NCI-H2171 treated with DMSO at 0.1 percent for 48 hours (cell line): ENCODE measurements at regions not wholly inside any gene's neighbourhood (a gene's known extent, or its start where the extent isn't known, plus 50 kb on each side); places are given as distances from the start of the nearest gene placed in this dataset.
"Not testable (repeated sequence)": the region's sequence is repeated elsewhere in the genome, so short reads cannot be mapped to it uniquely, and the experiment has no call there.

Source experiments
- DNase-seq: peaks from one replicate; lab custom pipeline; 2025; lab: John Stamatoyannopoulos, UW

GRCh38 chr6:10180138-10181074 lies 234.5 kb downstream of the TFAP2A start:
- DNase-seq: no peak

- DNase-seq: no peak
These were observed 237.2 kb downstream of the TFAP2A start for GRCh38 chr6:10177704-10178103.

- no peak for DNase-seq
These were observed 239.5 kb downstream of the TFAP2A start for GRCh38 chr6:10175362-10175761.

- DNase-seq: no peak
These were observed 240.1 kb downstream of the TFAP2A start for GRCh38 chr6:10174761-10175160.

GRCh38 chr6:10174056-10174455 lies 240.8 kb downstream of the TFAP2A start:
- no peak for DNase-seq

- DNase-seq: not testable (repeated sequence)
These were observed 243.2 kb downstream of the TFAP2A start for GRCh38 chr6:10171706-10172105.

- DNase-seq: no peak
These were observed 244.1 kb downstream of the TFAP2A start for GRCh38 chr6:10170816-10171215.

- DNase-seq: no peak
These were observed 248.8 kb downstream of the TFAP2A start for GRCh38 chr6:10166031-10166430.

GRCh38 chr6:10163203-10163962 lies 251.5 kb downstream of the TFAP2A start:
- DNase-seq: peak; percentile 21

GRCh38 chr6:10156875-10157274 lies 258.0 kb downstream of the TFAP2A start:
- no peak for DNase-seq

- no peak for DNase-seq
These were observed 260.6 kb downstream of the TFAP2A start for GRCh38 chr6:10154251-10154650.

- DNase-seq: no peak
These were observed 263.5 kb downstream of the TFAP2A start for GRCh38 chr6:10151144-10151915.

- no peak for DNase-seq
These were observed 265.3 kb downstream of the TFAP2A start for GRCh38 chr6:10149603-10150002.

- peak; percentile 13 for DNase-seq
These were observed 268.0 kb downstream of the TFAP2A start for GRCh38 chr6:10146715-10147451.

- no peak for DNase-seq
These were observed 270.1 kb downstream of the TFAP2A start for GRCh38 chr6:10144772-10145171.

GRCh38 chr6:10141746-10142443 lies 273.0 kb downstream of the TFAP2A start:
- DNase-seq: no peak

GRCh38 chr6:10140824-10141223 lies 274.1 kb downstream of the TFAP2A start:
- DNase-seq: no peak

GRCh38 chr6:10140136-10140535 lies 274.7 kb downstream of the TFAP2A start:
- no peak for DNase-seq

GRCh38 chr6:10138917-10139316 lies 276.0 kb downstream of the TFAP2A start:
- no peak for DNase-seq

GRCh38 chr6:10136636-10137035 lies 278.2 kb downstream of the TFAP2A start:
- DNase-seq: no peak

GRCh38 chr6:10134185-10134584 lies 280.7 kb downstream of the TFAP2A start:
- DNase-seq: not testable (repeated sequence)
